ENCODE measurements at regions not wholly inside any gene's neighbourhood (a gene's known extent, or its start where the extent isn't known, plus 50 kb on each side); places are given as distances from the start of the nearest gene placed in this dataset.

DNA sequence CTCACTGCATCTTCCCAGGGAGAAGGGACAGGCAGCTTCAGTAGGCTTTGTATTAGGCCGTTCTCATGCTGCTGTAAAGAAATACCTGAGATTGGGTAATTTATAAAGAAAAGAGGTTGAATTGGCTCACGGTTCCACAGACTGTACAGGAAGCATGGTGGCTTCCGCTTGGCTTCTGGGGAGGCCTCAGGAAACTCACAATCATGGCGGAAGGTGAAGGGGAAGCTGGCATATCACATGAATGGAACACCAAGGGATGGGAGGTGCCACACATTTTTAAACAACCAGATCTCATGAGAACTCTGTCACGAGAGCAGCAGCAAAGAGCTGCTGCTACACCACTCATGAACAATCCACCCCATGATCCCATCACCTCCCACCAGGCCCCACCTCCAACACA, 182.2 kb upstream of the SFSWAP start:
- H3K4me1 Mint-ChIP-seq (ENCODE audit: unreplicated experiment), result no peaks in the 10 kb centered on the region
- TF ChIP-seq, protein P1, sequence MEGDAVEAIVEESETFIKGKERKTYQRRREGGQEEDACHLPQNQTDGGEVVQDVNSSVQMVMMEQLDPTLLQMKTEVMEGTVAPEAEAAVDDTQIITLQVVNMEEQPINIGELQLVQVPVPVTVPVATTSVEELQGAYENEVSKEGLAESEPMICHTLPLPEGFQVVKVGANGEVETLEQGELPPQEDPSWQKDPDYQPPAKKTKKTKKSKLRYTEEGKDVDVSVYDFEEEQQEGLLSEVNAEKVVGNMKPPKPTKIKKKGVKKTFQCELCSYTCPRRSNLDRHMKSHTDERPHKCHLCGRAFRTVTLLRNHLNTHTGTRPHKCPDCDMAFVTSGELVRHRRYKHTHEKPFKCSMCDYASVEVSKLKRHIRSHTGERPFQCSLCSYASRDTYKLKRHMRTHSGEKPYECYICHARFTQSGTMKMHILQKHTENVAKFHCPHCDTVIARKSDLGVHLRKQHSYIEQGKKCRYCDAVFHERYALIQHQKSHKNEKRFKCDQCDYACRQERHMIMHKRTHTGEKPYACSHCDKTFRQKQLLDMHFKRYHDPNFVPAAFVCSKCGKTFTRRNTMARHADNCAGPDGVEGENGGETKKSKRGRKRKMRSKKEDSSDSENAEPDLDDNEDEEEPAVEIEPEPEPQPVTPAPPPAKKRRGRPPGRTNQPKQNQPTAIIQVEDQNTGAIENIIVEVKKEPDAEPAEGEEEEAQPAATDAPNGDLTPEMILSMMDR (IDR thresholded peaks at IDR 0.05; ENCODE audit: unreplicated experiment), result no peak
- no peak overlapping the region for H3K27ac Mint-ChIP-seq (ENCODE audit: unreplicated experiment)
- DNase-seq (ENCODE audit: low spot score), result no peak
- no peaks in the 10 kb centered on the region for H3K27me3 Mint-ChIP-seq (ENCODE audit: unreplicated experiment)
- no peak overlapping the region for H3K4me3 Mint-ChIP-seq (ENCODE audit: unreplicated experiment)
- H3K36me3 Mint-ChIP-seq (ENCODE audit: low read depth, unreplicated experiment), result no peaks in the 10 kb centered on the region
- H3K9me3 Mint-ChIP-seq (ENCODE audit: unreplicated experiment), result no peaks in the 10 kb centered on the region

DNA sequence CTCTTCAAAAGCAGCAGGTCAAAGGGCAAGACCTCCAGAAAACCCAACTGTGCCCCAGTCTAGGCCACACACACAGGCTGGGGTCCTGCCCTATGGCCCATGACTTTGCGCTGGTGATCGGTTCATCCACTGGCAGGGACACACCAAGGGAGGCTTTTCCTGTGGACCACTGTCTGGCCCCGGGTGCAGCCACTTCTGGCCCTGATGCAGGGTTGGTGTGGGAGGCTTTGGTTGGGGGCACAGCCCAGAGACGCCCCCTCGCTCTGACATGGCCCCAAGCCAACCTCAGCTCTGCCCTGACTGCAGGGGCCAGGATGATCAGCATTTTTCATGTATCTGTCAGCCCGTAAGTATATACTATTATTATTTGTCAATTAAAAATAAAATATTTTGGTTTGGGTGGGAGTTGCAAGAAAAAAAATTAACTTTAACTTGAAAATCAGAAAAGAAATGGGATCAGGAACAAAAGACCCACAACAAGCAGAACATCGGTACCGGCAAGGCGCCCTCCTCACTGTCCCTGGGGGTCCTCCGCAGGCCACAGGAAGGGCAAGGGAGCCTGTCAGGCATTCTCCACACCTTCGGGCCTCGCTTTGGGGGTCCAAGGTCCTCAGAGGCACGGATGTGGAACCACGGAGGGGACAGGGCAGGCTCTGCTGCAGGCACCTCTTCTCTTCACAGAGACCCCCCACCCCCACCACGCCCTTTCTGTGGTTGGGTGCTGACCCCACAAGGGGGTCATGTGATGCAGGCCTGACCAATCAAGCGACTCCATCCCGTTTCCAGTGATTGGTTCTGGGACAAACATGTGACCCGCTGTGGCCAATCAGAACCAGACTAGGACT, 181.5 kb upstream of the SFSWAP start:
- Mint-ChIP-seq H3K27ac (ENCODE audit: unreplicated experiment) (no peak overlapping the region), H3K9me3 (ENCODE audit: unreplicated experiment) (no peaks in the 10 kb centered on the region), H3K4me3 (ENCODE audit: unreplicated experiment) (no peak overlapping the region)

DNA sequence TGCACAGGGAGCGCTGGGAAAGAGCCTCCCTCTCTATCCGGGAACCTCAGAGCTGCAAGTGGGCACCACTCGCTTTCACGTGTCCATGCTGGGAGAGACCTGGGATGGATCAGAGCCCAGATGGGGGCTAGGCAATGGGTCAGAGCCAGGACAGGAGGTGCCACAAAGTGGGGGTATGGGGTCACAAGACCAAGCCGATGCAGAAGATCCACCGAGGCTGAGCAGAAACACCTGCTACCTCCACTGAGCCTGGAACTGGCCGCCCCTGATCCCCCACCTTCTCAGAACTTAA, 180.9 kb upstream of the SFSWAP start:
- no peak for DNase-seq (ENCODE audit: low spot score)
- Mint-ChIP-seq H3K4me1 (ENCODE audit: unreplicated experiment) (no peaks in the 10 kb centered on the region), H3K4me3 (ENCODE audit: unreplicated experiment) (no peak overlapping the region), H3K27ac (ENCODE audit: unreplicated experiment) (no peak overlapping the region), H3K9me3 (ENCODE audit: unreplicated experiment) (no peaks in the 10 kb centered on the region), H3K36me3 (ENCODE audit: low read depth, unreplicated experiment) (no peaks in the 10 kb centered on the region), H3K27me3 (ENCODE audit: unreplicated experiment) (peaks cover 2% of the 10 kb centered on the region)
- TF ChIP-seq, protein P1 (IDR thresholded peaks at IDR 0.05; ENCODE audit: unreplicated experiment), result no peak

More for the DNA sequence above, 181.5 kb upstream of the SFSWAP start:
- DNase-seq (ENCODE audit: low spot score), result no peak
- Mint-ChIP-seq H3K4me1 (ENCODE audit: unreplicated experiment) (no peaks in the 10 kb centered on the region), H3K36me3 (ENCODE audit: low read depth, unreplicated experiment) (no peaks in the 10 kb centered on the region), H3K27me3 (ENCODE audit: unreplicated experiment) (peaks cover 2% of the 10 kb centered on the region)
- TF ChIP-seq, protein P1 (IDR thresholded peaks at IDR 0.05; ENCODE audit: unreplicated experiment), result no peak

DNA sequence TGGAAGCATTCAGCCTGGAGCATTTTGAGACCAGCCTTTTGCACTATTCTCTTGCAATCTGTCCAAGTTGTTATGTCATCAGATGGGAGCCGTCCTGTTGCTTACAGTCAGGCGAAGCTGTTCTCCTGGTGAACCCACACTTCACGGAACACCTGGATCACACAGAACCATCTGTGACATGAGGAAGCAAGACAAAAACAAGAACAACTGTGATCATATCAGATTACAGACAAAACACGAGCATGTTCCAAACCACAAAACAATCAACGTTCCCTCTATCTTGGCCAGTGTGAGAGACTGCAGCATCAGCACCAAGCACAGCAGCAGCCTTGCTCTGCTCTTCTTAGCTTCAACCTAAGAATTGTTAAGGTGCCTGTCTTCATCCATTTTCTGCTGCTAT, 180.5 kb upstream of the SFSWAP start:
- TF ChIP-seq, protein P1 (IDR thresholded peaks at IDR 0.05; ENCODE audit: unreplicated experiment), result no peak
- Mint-ChIP-seq H3K9me3 (ENCODE audit: unreplicated experiment) (no peaks in the 10 kb centered on the region), H3K4me1 (ENCODE audit: unreplicated experiment) (no peaks in the 10 kb centered on the region), H3K27ac (ENCODE audit: unreplicated experiment) (no peak overlapping the region), H3K4me3 (ENCODE audit: unreplicated experiment) (no peak overlapping the region), H3K27me3 (ENCODE audit: unreplicated experiment) (peaks cover 2% of the 10 kb centered on the region), H3K36me3 (ENCODE audit: low read depth, unreplicated experiment) (no peaks in the 10 kb centered on the region)
- no peak for DNase-seq (ENCODE audit: low spot score)

DNA sequence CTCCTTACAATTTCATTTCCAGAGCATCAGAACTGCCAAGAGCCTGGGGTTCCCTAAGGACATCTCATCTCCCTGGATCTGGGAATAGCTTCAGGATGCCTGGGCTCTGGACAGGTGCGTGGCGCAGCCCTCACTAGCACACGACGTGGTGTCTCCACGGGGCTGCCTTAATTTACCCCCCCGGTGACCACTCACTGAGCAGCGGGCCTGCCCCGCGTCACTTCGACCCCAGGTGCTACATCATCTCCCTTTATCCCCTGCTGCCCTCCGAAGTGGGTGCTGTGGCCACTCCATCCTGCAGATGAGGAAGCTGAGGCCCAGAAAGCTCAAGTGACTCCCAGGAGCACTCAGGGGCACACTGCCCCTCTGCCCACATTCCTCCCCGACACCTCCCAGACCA, 177.8 kb upstream of the SFSWAP start:
- Mint-ChIP-seq H3K9me3 (ENCODE audit: unreplicated experiment) (no peaks in the 10 kb centered on the region), H3K27me3 (ENCODE audit: unreplicated experiment) (peaks cover 2% of the 10 kb centered on the region), H3K27ac (ENCODE audit: unreplicated experiment) (no peak overlapping the region), H3K4me3 (ENCODE audit: unreplicated experiment) (no peak overlapping the region), H3K4me1 (ENCODE audit: unreplicated experiment) (no peaks in the 10 kb centered on the region), H3K36me3 (ENCODE audit: low read depth, unreplicated experiment) (no peaks in the 10 kb centered on the region)
- no peak for DNase-seq (ENCODE audit: low spot score)
- TF ChIP-seq, protein P1 (IDR thresholded peaks at IDR 0.05; ENCODE audit: unreplicated experiment), result no peak
